Activated T-cell treated with anti-CD3 and anti-CD28 coated beads, Interleukin-2, amount 50 U/mL, for 1 hour (primary cell): ENCODE measurements at regions not wholly inside any gene's neighbourhood (a gene's known extent, or its start where the extent isn't known, plus 50 kb on each side); places are given as distances from the start of the nearest gene placed in this dataset.

Source experiments
- DNase-seq: peaks from one replicate; pipeline ENCODE4 v3.0.0-alpha.2; 2020

DNA sequence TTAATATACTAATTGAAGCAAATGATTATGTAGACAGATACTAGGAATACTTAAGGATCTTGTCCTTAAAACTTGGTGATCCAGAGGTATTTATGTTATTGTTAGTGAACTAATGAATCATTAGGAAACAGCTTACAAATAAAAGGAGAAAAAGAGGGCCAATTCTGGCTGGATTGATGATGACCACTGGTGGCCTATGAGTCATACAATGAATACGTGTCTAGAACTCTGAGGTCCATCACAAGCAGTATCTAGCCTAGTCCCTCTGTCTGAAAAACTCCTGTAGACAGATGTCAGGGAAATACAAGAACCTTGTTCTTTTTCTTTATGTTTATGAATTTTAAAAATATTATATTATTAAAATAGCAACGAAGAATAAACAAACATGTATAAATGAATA lies 51.7 kb upstream of the RTL1 start:
- DNase-seq = no peak

DNA sequence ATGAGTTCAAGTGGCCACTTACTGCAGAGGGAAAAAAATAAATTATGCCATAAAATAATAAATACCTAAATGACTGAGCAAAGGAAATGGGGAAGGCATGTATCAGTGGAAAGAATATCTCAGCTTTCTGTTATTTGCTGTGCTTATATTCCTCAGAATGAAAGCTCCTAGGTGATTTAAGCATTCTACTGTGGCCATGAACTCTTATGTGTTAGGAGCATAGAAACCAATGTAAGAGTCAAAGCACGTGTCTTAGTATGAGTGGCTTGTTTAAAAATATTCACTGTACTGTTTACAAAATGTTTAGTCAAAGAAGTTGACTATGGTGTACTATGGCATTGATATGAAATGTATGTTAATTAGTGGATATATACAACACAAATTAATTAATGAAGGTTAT lies 59.0 kb upstream of the RTL1 start:
- no peak for DNase-seq

DNA sequence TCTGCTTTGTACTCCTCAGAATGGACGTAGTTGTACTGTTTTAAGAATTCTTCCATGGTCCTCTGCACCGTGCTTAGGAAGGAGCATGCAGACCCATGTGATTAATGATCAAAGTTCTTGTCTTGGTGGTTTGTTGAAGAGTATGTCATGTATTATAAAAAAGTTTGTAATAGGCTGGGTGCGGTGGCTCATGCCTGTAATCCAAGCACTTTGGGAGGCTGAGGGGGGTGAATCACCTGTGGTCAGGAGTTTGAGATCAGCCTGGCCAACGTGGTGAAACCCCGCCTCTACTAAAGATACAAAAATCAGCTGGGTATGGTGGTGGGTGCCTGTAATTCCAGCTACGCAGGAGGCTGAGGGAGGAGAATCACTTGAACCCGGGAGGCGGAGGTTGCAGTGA lies 61.8 kb upstream of the RTL1 start:
- DNase-seq = no peak

DNA sequence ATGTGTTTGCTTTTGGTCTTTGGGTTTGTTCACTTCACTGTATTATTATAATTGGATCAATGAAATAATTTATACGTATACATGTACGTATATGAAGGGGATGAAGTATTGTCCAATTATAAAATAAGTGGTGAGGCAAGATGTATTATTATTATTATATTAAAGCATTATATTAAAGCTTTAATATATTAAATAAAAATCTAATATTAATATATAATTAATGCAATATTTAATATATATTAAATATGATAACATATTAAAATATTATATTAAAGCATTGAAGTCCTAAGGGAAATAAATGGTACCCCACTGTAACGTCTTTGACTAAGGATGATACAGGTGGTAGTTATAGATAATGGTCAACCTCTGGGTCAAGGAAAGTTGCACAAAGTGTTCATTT lies 63.7 kb upstream of the RTL1 start:
- DNase-seq = no peak

DNA sequence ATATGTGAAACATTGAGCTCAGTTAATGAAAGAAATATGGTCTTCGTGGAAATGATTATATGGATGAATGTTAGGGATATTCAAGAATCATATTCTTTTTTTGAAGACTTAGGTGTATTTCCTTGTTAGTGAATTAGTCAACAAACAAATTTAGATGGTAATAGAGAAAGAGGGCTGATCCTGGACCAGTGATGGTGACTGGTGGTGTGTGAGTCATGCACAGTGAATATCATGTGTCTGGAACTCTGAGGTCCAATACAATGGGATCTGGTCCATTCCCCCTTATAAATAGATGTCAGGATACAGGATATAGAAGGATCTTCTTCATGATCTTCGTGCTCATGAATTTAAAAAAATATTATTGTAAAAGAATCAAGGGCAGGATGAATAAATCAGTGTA lies 64.4 kb upstream of the RTL1 start:
- no peak for DNase-seq

DNA sequence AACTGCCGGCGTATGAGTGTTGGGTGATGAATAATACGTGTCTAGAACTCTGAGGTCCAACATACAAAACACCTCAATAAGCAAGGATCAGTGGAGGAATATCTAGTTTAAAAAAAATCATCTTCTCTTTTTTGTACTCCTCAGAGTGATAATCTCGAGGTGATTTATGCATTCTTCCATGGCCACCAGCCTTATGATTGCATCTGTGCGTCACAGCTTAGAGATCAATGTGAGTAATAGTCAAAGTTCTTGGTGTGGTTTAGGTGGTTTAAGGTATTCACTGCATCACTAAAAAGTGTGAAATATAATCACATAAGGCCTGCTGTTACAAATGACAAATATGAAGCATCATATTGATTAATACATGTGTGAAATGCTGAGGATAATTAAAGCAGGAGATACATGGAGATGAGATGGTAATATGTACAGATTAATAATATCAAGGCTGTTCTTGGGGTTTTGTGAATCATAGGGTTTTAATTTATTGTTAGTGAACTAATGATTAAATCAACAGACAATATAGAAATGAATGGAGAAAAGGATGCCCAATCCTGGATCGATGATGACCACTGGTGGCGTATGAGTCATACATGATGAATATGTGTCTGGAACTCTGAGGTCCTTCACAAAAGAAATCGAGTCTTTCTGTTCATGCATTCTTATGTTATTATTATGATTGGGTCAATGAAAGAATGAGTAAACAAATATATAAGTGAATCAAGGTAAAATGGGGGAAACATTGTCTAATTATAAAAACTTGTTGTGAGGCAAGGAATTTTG lies 68.8 kb upstream of the RTL1 start:
- no peak for DNase-seq

DNA sequence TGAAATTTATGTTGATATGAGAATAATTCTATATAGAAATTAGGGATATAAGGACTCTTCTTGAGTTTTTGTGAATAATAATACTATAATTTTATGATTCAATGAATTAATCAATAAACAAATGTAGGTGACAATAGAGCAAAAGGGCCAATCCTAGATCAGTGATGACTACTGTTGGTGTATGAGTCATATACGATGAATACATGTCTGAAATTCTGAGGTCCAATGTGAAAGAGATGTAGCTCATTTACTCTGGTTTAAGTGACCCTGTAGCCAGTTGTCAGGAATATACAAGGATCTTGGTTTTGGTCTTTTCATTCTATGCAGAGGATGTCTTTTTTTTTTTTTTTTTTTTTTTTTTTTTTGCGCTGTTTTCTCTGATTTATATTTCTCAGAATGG lies 72.1 kb upstream of the RTL1 start:
- no peak for DNase-seq

DNA sequence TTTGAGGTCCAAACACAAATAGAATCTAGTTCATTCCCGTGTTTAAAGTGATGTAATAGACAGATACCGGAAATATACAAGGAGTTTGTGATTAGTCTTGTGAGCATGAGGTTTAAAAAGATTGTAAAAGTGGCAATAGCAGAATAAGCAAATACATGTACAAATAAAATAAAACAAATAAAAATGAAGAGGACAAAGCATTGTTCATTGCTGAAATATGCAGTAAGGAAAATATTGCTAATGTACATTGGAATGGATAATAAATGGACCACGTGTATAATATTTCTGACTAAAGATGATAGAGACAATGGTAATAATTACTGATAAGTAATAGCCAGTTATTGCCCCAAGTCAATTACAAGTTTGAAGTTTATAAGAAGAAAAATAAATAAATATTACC lies 75.6 kb upstream of the RTL1 start:
- no peak for DNase-seq

DNA sequence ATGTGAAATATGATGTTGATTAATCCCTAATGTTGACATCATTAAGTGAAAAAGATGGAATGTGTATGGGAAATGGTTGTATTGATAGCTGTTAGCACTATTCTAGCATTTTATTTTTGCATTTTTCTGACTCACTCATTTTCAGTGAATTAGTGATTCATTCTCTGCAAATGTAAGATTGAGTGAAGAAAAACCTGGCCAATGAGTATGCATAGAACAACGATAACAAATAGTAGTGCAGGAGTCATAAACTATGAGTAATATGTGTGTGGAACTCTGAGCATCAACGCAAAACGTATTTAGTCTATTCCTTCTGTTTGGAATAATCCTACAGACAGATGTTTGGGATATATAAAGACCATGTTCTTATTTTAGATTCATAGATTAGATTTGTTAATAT lies 76.3 kb upstream of the RTL1 start:
- no peak for DNase-seq

DNA sequence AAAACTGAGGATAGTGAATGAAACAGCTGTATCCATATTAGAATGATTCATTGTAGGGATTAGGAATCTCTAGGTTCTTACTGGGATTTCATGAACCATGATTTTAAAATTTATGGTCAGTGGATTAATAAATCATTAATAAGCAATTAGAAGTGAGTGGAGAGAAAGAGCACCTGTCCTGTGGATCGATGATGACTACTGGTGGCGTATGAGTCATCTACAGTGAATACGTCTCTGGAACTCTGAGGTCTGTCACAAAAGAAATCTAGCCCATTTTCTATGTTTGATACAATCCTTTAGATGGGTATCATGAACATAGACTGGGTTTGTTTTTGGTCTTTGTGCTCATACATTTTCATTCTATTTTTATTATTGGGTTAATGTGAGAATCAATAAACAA lies 77.3 kb upstream of the RTL1 start:
- no peak for DNase-seq

DNA sequence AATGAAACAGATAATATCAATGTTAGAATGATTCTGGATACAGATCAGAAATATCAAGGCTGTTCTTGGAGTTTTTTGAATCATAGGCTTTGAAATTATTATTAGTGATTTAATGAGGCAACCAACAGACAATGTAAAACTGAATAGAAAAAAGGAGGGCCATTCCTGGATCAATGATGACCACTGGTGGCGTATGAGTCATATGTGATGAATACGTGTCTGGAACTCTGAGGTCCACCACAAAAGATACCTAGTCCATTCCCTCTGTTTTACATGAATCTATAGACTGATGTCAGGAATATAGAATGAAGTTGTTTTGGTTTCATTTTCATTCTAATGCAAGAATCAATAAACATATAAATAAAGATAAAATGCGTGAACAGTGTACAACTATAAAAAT lies 78.3 kb upstream of the RTL1 start:
- DNase-seq = no peak

DNA sequence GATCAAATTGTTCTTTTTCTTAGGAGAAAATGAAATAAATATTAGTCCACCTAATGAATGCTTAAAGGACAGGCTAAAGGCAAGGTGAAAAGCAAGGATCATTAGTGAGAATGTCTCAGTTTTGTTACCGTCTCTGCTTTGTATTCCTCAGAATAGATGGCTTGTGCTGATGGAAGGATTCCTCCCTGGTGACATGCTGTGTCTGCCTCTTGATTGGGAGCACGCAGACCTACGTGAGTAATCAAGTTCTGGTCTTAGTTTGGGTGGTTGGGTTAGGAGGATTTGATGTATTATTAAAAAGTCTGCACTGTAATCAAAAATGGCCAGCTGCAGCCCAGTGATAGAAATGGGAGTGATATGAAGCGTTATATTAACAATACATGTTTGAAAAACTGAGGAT lies 78.8 kb upstream of the RTL1 start:
- DNase-seq = no peak

DNA sequence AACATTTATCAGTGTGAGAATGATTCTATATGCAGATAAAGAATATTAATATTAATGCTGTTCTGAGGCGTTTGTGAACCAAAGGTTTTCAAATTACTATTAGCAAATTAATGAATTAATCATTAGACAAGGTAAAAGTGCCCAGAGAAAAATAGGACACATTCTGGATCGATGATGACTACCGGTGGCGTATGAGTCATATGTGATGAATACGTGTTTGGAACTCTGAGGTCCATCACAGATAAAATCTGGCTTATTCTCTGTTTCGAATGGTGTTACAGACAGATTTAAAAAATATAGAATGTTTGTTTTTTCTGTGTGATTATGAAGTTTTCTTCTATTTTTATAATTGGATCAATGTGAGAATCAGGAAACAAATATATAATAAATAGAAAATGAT lies 79.2 kb upstream of the RTL1 start:
- DNase-seq = no peak

DNA sequence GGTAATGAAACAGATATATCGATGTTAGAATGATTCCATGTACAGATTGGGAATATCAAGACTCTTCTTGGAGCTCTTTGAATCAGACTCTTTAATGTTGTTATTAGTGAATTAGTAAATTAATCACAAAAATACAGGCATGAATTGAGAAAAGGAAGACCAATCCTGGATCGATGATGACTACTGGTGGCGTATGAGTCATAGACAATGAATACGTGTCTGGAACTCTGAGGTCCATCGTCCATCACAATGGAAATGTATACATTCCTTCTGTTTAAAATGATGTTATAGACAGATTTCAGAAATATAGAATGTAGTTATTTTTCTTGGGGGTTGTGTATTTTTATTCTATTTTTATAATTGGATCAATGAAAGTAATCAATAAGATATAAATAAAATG lies 80.2 kb upstream of the RTL1 start:
- no peak for DNase-seq

DNA sequence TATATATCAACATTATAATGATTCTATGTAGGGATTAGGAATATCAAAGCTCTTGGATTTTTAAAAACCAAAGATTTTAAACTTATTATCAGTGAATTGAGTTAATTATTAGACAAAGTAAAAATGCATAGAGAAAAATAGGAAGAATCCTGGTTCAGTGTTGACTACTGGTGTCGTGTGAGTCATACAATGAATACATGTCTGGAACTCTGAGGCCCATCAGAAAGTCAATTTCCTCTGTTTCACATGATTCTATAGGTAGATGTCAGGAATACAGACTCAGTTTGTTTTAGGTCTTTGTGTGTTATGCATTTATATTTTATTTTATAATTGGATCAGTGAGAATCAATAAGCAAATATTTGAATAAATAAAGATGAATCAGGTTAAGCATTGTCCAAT lies 84.5 kb upstream of the RTL1 start:
- DNase-seq = no peak

DNA sequence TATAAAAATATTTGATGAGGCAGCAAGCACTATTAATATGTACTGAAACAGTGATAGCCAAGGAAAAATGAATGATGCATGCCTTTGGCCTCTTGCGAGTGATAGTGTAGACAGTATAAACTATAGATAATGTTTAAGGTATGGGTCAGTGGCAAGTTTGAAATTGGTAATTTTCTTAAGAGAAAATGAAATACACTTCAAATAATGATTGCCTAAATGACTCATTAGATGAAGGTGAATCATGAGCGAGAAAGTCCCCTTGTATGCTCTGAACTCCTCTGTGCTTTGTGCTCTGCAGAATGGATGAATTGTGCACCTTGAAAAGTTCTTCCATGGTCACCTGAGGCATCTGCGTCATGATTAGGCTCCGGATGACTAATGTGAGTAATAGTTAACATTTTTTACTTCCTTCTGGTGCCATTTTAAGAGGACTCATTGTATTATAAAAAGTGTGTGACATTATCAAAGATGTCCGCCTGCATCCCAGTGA lies 84.9 kb upstream of the RTL1 start:
- no peak for DNase-seq

DNA sequence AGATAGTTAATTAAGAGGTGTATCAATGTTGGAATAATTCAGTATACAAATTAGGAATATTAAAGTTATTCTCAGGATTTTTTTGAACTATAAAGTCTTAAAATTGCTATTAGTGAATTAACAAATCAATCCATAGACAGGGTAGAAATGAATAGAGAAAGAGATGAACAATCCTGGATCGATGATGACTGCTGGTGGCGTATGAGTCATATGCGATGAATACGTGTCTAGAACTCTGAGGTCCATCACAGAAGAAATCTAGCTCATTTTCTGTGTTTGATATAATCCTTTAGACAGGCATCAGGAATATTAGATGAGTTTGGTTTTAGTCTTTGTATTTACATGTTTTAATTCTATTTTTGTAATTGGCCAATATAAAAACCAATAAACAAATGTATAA lies 85.4 kb upstream of the RTL1 start:
- DNase-seq = no peak

DNA sequence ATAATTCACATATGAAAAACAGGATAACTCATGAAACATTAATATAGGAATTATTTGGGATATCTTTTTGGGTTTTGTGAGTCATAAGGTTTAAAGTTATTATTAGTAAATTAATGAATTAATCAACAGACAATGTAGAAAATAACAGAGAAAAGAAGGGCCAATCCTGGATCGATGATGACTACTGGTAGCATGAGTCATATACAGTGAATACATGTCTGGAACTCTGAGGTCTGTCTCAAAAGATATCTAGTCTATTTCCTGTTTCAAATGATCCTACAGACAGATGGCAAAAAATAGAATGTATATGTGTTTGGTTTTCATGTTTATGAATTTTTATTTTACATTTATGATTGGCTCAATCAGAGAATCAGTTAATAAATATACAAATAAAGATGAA lies 86.4 kb upstream of the RTL1 start:
- DNase-seq = no peak

DNA sequence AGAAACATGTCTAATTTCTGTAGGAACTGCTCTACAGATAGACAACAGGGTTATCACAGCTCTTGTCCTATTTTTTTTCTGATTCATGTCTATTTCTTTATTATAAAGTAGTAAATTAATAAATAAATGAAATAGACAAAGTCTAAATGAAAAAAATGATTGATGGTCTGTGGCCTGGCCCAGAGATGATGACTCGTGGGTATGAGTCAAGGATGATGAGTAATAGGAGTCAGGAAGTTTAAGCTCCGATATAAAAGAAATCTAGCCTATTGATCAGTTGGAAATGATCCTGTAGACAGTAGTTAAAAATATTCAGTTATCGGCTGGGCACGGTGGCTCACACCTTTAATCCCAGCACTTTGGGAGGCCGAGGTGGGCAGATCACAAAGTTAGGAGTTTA lies 90.6 kb upstream of the RTL1 start:
- DNase-seq = no peak

DNA sequence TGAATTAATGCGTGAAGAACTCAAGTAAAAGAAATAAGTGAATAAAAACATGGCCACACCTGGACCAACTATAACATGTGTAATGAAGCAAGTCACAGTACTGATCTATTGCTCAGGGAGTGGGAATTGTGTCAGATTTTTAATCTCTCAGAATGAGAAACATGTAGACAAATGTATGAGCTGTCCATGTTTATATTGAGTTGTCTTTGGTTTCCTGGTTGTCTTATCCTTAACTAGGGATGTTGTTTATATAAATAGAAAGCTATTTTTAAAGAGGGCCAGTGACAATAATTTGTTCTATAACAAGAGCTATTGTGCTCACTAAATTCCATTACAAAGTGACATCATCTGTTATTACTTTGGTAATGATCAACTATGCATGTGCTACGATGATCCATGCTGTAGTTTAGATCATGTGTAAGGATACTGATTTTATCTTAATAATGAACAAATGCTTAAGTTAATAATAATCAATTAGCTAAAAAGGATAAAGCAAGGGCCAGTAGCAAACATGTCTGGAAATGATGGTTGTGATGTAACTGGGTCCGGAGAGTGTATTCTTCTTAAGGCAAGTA lies 91.3 kb upstream of the RTL1 start:
- DNase-seq = no peak

DNA sequence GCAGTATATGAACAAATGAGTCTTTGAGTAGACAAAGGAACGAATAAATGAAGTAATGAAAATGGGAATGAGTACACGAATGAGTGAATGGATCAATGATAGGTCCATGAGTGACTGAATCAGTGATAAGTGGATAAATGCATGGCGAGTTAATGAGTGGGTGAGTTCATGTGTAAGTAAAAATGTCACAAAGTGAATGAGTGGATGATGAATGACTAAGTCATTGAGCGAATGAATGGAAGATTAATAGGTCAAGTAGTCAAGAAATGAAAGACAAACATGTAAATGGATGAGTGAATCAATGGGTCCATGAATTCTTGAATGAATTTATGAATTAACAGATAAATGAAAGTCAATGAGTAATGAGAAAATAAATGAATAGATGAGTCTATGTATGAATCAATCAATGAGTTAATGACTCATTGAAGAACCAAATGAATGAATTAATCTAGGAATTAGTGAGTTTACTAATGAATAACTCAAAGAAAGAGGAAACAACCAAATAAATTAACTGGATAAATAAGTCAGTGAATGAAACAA lies 97.3 kb upstream of the RTL1 start:
- no peak for DNase-seq

DNA sequence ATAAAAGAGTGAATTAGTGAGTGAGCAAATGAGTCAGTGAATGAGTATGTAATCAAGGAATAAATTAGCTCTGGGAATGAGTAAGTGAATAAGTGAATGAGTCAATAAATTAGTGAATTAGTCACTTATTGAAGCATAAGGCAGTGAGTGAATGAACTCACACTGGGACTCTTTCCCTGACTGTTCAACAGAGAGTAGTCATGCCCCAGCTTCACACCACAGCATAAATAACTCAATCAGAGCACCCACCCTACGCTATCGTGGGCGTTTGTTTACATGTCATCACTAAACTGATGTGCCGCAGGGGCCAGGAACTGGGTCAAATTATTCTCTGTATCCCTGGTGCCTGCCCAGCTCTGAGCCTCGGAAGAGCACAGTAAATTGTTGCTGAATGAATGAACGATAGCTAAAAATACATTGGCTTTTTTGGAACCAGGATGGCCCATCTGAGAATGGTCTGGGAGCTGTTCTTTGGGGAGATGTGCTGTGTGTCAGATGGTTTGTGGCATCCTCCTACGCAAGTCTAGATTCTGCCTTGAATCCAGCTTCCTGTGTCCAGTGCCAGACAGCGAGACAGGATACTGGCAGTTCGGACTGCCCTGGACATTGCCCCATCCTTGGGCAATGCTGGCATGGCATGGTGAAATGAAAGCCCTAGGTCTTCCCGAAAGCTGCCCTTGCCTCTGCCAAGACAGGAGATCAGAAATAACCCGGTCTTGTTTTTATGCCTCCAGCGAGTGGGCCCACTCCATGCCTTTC lies 98.0 kb upstream of the RTL1 start:
- no peak for DNase-seq

DNA sequence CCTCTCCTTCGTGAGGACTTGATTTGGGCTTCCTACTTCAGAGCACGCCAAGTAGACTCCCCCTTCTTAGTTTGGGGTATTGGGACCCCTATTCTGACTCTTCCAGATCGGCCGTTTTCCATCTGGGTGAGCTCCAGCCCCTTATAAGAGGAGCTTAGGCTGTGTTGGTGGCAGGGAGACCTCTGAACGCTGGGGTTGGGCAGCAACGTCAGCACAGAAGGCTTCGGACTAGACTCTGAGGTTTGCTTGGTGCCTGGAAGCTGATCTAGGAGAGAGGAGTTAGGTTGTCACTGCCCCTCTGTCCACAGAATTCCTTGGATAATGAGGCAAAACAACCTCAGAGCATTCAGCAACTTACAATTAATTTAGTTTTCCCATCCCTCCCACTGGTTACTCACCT lies 99.2 kb upstream of the RTL1 start:
- DNase-seq = no peak

DNA sequence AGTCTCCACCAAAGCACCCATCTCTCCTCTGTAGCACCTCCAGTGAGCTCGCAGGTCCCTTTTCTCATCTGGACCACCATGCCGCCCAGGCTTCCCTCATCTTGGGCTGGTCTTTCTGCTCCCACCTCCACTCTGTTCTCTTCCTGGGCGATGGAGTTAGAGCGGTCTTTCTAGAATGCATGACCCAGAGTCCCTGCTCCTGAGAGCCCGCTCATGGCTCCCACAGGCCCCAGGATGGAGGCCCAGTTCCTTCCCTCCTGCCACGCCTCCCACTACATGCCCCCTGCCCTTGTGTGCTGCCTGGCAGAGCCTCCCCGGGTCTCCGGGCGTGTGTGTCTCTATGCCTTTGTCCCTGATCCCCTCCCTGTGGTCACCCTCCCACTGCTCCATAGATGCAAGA lies 100.7 kb upstream of the RTL1 start:
- no peak for DNase-seq
